Neural cell (in vitro differentiated cells): ENCODE measurements at regions not wholly inside any gene's neighbourhood (a gene's known extent, or its start where the extent isn't known, plus 50 kb on each side); places are given as distances from the start of the nearest gene placed in this dataset.

ENCODE experiments used
- H2AFZ ChIP-seq: fragments of 200-600, 300-800 bp; sonication (generic), shearing (Covaris generic); 2 replicates; pipeline ENCODE4 v1.6.0; 2014; ENCODE audit warnings: low read depth, mild to moderate bottlenecking, antibody characterized with exemption, low read length, moderate library complexity
- H3F3A ChIP-seq: fragments of 200-600 bp; shearing (Covaris generic); 2 replicates; pipeline ENCODE4 v1.6.1; 2016; ENCODE audit warnings: mild to moderate bottlenecking, moderate library complexity, mixed read lengths, antibody characterized with exemption, low read length; ENCODE audit not compliant: insufficient read depth, poor library complexity, severe bottlenecking
- H3K27ac ChIP-seq: fragments of 200-600, 300-800 bp; sonication (generic), shearing (Covaris generic); 2 replicates; pipeline ENCODE4 v1.5.1; 2014; ENCODE audit warnings: mild to moderate bottlenecking, low read length, moderate library complexity
- H3K27me3 ChIP-seq: fragments of 300-800, 200-600 bp; sonication (generic), shearing (Covaris generic); 2 replicates; pipeline ENCODE4 v1.6.0; 2014; ENCODE audit warnings: mild to moderate bottlenecking, low read depth, low read length, moderate library complexity; ENCODE audit not compliant: insufficient read depth
- H3K36me3 ChIP-seq: fragments of 300-800, 200-600 bp; sonication (generic), shearing (Covaris generic); 2 replicates; pipeline ENCODE4 v1.5.1; 2014; ENCODE audit warnings: mild to moderate bottlenecking, antibody characterized with exemption, low read length, moderate library complexity; ENCODE audit not compliant: insufficient read depth
- H3K4me2 ChIP-seq: fragments of 300-800, 200-600 bp; sonication (generic), shearing (Covaris generic); 2 replicates; pipeline ENCODE4 v1.6.0; 2014; ENCODE audit warnings: mild to moderate bottlenecking, low read length
- H3K4me3 ChIP-seq: fragments of 300-800, 200-600 bp; sonication (generic), shearing (Covaris generic); 2 replicates; pipeline ENCODE4 v1.5.1; 2014; ENCODE audit warnings: mild to moderate bottlenecking, low read length, moderate library complexity
- H3K79me2 ChIP-seq: fragments of 200-600 bp; shearing (Covaris generic); replicated peaks from 2 replicates; pipeline ENCODE4 v1.6.0; 2014; ENCODE audit warnings: mild to moderate bottlenecking, low read length, moderate library complexity; ENCODE audit not compliant: insufficient read depth
- H3K9ac ChIP-seq: fragments of 300-800, 200-600 bp; sonication (generic), shearing (Covaris generic); 2 replicates; pipeline ENCODE4 v1.6.1; 2016; ENCODE audit warnings: mild to moderate bottlenecking, low read length, mixed read lengths
- H3K9me2 ChIP-seq: fragments of 200-600 bp; shearing (Covaris generic); 2 replicates; pipeline ENCODE4 v1.6.1; 2016; ENCODE audit warnings: mild to moderate bottlenecking, low read length, mixed read lengths; ENCODE audit not compliant: insufficient read depth
- H3K9me3 ChIP-seq: fragments of 200-600, 300-800 bp; sonication (generic), shearing (Covaris generic); 2 replicates; pipeline ENCODE4 v1.6.1; 2016; ENCODE audit warnings: mild to moderate bottlenecking, mixed run types, low read length, moderate library complexity, mixed read lengths
- H4K20me1 ChIP-seq: fragments of 200-600 bp; shearing (Covaris generic); 2 replicates; pipeline ENCODE4 v1.6.1; 2016; ENCODE audit warnings: mild to moderate bottlenecking, mixed run types; ENCODE audit not compliant: insufficient read depth
- EP300 ChIP-seq: fragments of 450-650 bp; conservative IDR thresholded peaks from 2 replicates; pipeline ENCODE4 v1.6.1; 2014; ENCODE audit warnings: antibody characterized with exemption, mild to moderate bottlenecking, moderate library complexity; ENCODE audit not compliant: poor library complexity, severe bottlenecking
- EZH2 ChIP-seq: fragments of 200-600, 300-800 bp; shearing (Covaris generic), sonication (generic); IDR thresholded peaks from 2 replicates; pipeline ENCODE4 v1.6.1; 2014; ENCODE audit warnings: antibody characterized with exemption, low read length, borderline replicate concordance, mild to moderate bottlenecking; ENCODE audit not compliant: insufficient read depth, poor library complexity, severe bottlenecking
- MXI1 ChIP-seq: fragments of 450-650 bp; conservative IDR thresholded peaks from 2 replicates; pipeline ENCODE4 v1.6.1; 2014; ENCODE audit warnings: antibody characterized with exemption, mild to moderate bottlenecking; ENCODE audit not compliant: poor library complexity, severe bottlenecking
- POLR2AphosphoS5 ChIP-seq: IDR thresholded peaks from 2 replicates; pipeline ENCODE4 v1.6.1; 2012
- RAD21 ChIP-seq: fragments of 450-650 bp; conservative IDR thresholded peaks from 2 replicates; pipeline ENCODE4 v1.6.1; 2014; ENCODE audit warnings: antibody characterized with exemption, mild to moderate bottlenecking, moderate library complexity
- SMC3 ChIP-seq: fragments of 450-650 bp; conservative IDR thresholded peaks from 2 replicates; pipeline ENCODE4 v1.6.1; 2014; ENCODE audit warnings: antibody characterized with exemption, mild to moderate bottlenecking, moderate library complexity; ENCODE audit not compliant: poor library complexity
- TAF1 ChIP-seq: IDR thresholded peaks from 2 replicates; pipeline ENCODE4 v1.6.1; 2012; ENCODE audit warnings: low read depth
- TF ChIP-seq, protein P1 (sequence below): IDR thresholded peaks from 2 replicates; pipeline ENCODE4 v1.6.1; 2012; ENCODE audit warnings: borderline replicate concordance
- TF ChIP-seq, protein P2 (sequence below): fragments of 450-650 bp; IDR thresholded peaks from 2 replicates; pipeline ENCODE4 v1.5.1; 2014; ENCODE audit warnings: antibody characterized with exemption, mild to moderate bottlenecking, moderate library complexity; ENCODE audit not compliant: poor library complexity, severe bottlenecking

- Histone ChIP-seq H3K9ac (no peak overlapping the region), H3K27ac (no peak overlapping the region), H3K4me2 (no peak overlapping the region), H2AFZ (no peak overlapping the region), H3K9me2 (no peaks in the 10 kb centered on the region), H3K79me2 (no peaks in the 10 kb centered on the region), H3K4me3 (no peak overlapping the region), H3K27me3 (no peaks in the 10 kb centered on the region), H3K36me3 (no peaks in the 10 kb centered on the region), H3F3A (no peaks in the 10 kb centered on the region), H3K9me3 (no peaks in the 10 kb centered on the region), H4K20me1 (no peaks in the 10 kb centered on the region)
- no peak for TF ChIP-seq EP300
- TF ChIP-seq TAF1: no peak
- TF ChIP-seq, protein P1, sequence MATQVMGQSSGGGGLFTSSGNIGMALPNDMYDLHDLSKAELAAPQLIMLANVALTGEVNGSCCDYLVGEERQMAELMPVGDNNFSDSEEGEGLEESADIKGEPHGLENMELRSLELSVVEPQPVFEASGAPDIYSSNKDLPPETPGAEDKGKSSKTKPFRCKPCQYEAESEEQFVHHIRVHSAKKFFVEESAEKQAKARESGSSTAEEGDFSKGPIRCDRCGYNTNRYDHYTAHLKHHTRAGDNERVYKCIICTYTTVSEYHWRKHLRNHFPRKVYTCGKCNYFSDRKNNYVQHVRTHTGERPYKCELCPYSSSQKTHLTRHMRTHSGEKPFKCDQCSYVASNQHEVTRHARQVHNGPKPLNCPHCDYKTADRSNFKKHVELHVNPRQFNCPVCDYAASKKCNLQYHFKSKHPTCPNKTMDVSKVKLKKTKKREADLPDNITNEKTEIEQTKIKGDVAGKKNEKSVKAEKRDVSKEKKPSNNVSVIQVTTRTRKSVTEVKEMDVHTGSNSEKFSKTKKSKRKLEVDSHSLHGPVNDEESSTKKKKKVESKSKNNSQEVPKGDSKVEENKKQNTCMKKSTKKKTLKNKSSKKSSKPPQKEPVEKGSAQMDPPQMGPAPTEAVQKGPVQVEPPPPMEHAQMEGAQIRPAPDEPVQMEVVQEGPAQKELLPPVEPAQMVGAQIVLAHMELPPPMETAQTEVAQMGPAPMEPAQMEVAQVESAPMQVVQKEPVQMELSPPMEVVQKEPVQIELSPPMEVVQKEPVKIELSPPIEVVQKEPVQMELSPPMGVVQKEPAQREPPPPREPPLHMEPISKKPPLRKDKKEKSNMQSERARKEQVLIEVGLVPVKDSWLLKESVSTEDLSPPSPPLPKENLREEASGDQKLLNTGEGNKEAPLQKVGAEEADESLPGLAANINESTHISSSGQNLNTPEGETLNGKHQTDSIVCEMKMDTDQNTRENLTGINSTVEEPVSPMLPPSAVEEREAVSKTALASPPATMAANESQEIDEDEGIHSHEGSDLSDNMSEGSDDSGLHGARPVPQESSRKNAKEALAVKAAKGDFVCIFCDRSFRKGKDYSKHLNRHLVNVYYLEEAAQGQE: no peak
- TF ChIP-seq, protein P2, sequence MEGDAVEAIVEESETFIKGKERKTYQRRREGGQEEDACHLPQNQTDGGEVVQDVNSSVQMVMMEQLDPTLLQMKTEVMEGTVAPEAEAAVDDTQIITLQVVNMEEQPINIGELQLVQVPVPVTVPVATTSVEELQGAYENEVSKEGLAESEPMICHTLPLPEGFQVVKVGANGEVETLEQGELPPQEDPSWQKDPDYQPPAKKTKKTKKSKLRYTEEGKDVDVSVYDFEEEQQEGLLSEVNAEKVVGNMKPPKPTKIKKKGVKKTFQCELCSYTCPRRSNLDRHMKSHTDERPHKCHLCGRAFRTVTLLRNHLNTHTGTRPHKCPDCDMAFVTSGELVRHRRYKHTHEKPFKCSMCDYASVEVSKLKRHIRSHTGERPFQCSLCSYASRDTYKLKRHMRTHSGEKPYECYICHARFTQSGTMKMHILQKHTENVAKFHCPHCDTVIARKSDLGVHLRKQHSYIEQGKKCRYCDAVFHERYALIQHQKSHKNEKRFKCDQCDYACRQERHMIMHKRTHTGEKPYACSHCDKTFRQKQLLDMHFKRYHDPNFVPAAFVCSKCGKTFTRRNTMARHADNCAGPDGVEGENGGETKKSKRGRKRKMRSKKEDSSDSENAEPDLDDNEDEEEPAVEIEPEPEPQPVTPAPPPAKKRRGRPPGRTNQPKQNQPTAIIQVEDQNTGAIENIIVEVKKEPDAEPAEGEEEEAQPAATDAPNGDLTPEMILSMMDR: no peak
- no peak for TF ChIP-seq EZH2
- TF ChIP-seq POLR2AphosphoS5: no peak
Observed at GRCh38 chr5:18778225-18778624, 1144.0 kb downstream of the TAF11L14 start.

DNA sequence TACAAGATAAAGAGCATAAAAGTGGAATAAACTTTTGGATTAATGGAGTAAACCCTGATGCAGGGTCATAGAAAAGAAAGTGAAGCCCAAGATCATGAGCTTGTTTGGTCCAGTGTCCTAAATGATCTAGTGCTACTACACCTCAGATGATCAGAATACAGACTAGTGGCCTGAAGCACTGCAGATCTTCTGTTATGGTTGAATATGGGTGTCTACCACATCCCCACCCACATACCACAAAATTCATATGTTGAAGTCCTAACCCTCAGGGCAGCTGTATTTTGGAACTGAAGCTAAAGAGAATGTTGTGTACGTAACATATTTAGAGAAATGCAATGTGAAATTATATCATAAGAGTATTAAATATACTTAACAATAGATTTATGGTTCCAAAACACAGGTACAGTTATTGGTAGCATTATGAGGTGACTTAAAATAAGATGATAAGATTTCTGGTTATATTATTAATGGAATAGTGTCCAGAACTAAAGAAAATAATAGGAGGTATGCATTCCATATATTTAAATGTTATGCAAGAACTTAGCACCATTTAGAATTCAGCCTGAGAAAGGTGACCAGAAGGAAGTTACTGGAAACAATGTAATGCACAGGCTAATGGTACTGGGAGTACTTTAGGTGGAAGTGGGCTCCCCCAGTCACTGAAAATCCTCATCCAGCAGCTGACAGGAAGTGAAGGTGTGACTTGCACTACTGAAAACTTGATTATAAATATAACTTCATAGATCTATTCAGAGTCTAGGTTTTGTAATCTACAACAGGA, 1155.1 kb downstream of the TAF11L14 start:
- no peak overlapping the region for H3K27ac ChIP-seq
- no peak overlapping the region for H3K4me2 ChIP-seq
- TF ChIP-seq, protein P2: no peak
- TF ChIP-seq EP300 (no peak), SMC3 (no peak), POLR2AphosphoS5 (no peak), TAF1 (no peak), EZH2 (no peak), MXI1 (no peak), RAD21 (no peak)
- TF ChIP-seq, protein P1: no peak
- H2AFZ ChIP-seq: no peak overlapping the region
- H4K20me1 ChIP-seq: no peaks in the 10 kb centered on the region
- H3K9me3 ChIP-seq: no peaks in the 10 kb centered on the region
- no peaks in the 10 kb centered on the region for H3K9me2 ChIP-seq
- H3F3A ChIP-seq: no peaks in the 10 kb centered on the region
- no peaks in the 10 kb centered on the region for H3K27me3 ChIP-seq
- H3K9ac ChIP-seq: no peak overlapping the region
- H3K36me3 ChIP-seq: no peaks in the 10 kb centered on the region
- no peak overlapping the region for H3K4me3 ChIP-seq
- H3K79me2 ChIP-seq: no peaks in the 10 kb centered on the region
